HepG2 (cell line): ENCODE measurements at regions not wholly inside any gene's neighbourhood (a gene's known extent, or its start where the extent isn't known, plus 50 kb on each side); places are given as distances from the start of the nearest gene placed in this dataset.

Experiments
- TARDBP ChIP-seq: sonication (generic); formaldehyde crosslinking; IDR thresholded peaks from 2 replicates; pipeline ENCODE4 v1.8.0; 2022; ENCODE audit warnings: mild to moderate bottlenecking, missing genetic modification reagents
- ZNF549 ChIP-seq: sonication (generic); formaldehyde crosslinking; IDR thresholded peaks from 2 replicates; pipeline ENCODE4 v1.5.0; 2020; ENCODE audit warnings: missing genetic modification reagents
- TF ChIP-seq, protein P1 (sequence below): sonication (generic); formaldehyde crosslinking; IDR thresholded peaks from 2 replicates; pipeline ENCODE4 v1.8.0; 2022; ENCODE audit warnings: mild to moderate bottlenecking, missing genetic modification reagents, moderate library complexity

DNA sequence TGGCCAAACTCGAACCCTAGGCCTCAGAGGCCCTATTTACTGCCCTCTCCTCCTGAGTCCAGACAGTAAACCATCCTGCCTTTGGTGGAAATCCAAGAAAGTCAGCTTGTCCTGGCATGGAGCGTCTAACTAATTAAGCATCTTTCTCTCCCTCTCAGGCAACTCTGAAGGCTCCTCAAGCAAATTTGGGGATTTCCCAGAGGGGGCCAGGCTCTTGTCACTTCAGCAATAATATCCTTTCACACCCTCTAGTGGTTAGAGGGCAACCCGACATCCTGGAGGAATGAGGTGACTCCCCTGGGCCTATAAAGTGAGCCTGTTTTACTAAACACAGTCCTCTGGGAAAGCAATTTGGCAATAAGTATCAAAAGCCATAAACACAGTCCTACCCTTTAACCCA is 60.4 kb downstream of the NOG start:
- no peak for TF ChIP-seq TARDBP (CRISPR knock-in tag)
- TF ChIP-seq, protein P1, sequence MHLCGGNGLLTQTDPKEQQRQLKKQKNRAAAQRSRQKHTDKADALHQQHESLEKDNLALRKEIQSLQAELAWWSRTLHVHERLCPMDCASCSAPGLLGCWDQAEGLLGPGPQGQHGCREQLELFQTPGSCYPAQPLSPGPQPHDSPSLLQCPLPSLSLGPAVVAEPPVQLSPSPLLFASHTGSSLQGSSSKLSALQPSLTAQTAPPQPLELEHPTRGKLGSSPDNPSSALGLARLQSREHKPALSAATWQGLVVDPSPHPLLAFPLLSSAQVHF (CRISPR knock-in tag) = no peak
- TF ChIP-seq ZNF549 (CRISPR knock-in tag) = no peak
